ENCODE measurements at regions not wholly inside any gene's neighbourhood (a gene's known extent, or its start where the extent isn't known, plus 50 kb on each side); places are given as distances from the start of the nearest gene placed in this dataset.

GRCh38 chr7:68087401-68087800 is 1090.8 kb downstream of the TYW1 start:
- TF ChIP-seq EZH2 (IDR thresholded peaks at IDR 0.05; ENCODE audit: insufficient read depth, low read length): no peak
- no peak for TF ChIP-seq CTCF (IDR thresholded peaks at IDR 0.05; ENCODE audit: insufficient read depth, low read depth, low read length)

All from astrocyte (in vitro differentiated cells and primary cell).